Tibial nerve (tissue), 4 donors: ENCODE measurements at regions not wholly inside any gene's neighbourhood (a gene's known extent, or its start where the extent isn't known, plus 50 kb on each side); places are given as distances from the start of the nearest gene placed in this dataset.

Experiments used
- DNase-seq, 2 donors: peaks; one replicate each; pipeline ENCODE4 v3.0.0-alpha.2; 2019; ENCODE audit warnings: low spot score in 2 of 2
- H3K27ac ChIP-seq, 4 donors: fragments of 200-600 bp; sonication (generic) in 3 of 4; one replicate each; pipeline ENCODE4 v1.5.1; 2017 to 2019; ENCODE audit warnings: mild to moderate bottlenecking in 1 of 4
- H3K27me3 ChIP-seq, 2 donors: fragments of 200-600 bp; sonication (generic) in 1 of 2; one replicate each; pipeline versions ENCODE4 v1.5.1 to v1.6.0; 2017 to 2019
- H3K36me3 ChIP-seq, 3 donors: fragments of 200-600 bp; sonication (generic); one replicate each; pipeline ENCODE4 v1.5.1; 2018 to 2019
- H3K4me1 ChIP-seq, 4 donors: fragments of 200-600 bp; sonication (generic) in 3 of 4; one replicate each; pipeline ENCODE4 v1.5.1; 2017 to 2019
- H3K4me3 ChIP-seq, 4 donors: fragments of 200-600 bp; sonication (generic) in 3 of 4; one replicate each; pipeline ENCODE4 v1.5.1; 2017 to 2019; ENCODE audit warnings: mild to moderate bottlenecking in 1 of 4, moderate library complexity in 1 of 4
- H3K9me3 ChIP-seq, 4 donors: fragments of 200-600 bp; sonication (generic) in 3 of 4; one replicate each; pipeline ENCODE4 v1.5.1; 2017 to 2019
- CTCF ChIP-seq, 5 experiments: fragments of 200-600 bp in 3 of 5; fragments of 450-650 bp in 2 of 5; sonication (generic) in 3 of 5; IDR thresholded peaks; one replicate each; pipeline ENCODE4 v1.5.1; 2016 to 2019; ENCODE audit warnings: antibody characterized with exemption in 5 of 5, mild to moderate bottlenecking in 3 of 5, moderate library complexity in 2 of 5
- EP300 ChIP-seq, 2 donors: sonication (generic); formaldehyde crosslinking; IDR thresholded peaks; one replicate each; pipeline ENCODE4 v1.6.1; 2017; ENCODE audit warnings: antibody characterized with exemption in 2 of 2, mild to moderate bottlenecking in 1 of 2
- POLR2A ChIP-seq, 2 donors: fragments of 450-650 bp; IDR thresholded peaks; one replicate each; pipeline ENCODE4 v1.6.1; 2017; ENCODE audit warnings: antibody characterized with exemption in 2 of 2, mild to moderate bottlenecking in 2 of 2, moderate library complexity in 2 of 2
- WGBS, 2 donors: methylation state at CpG; one replicate each; pipeline ENCODE4 v1.1.5; 2018; 5-methylcytosine and 5-hydroxymethylcytosine counted together

- H3K4me3 ChIP-seq: no peak overlapping the region
- TF ChIP-seq CTCF (IDR thresholded peaks at IDR 0.05) (no peak), EP300 (IDR thresholded peaks at IDR 0.05) (no peak), POLR2A (IDR thresholded peaks at IDR 0.05) (no peak)
- WGBS, 2 donors: 86 to 92% methylated on average over 1 of the region's 1 CpG
- H3K27me3 ChIP-seq: no peaks in the 10 kb centered on the region
- no peak for DNase-seq
- H3K9me3 ChIP-seq: no peaks in the 10 kb centered on the region
- H3K4me1 ChIP-seq: no peaks in the 10 kb centered on the region
- no peaks in the 10 kb centered on the region for H3K36me3 ChIP-seq
- no peak overlapping the region for H3K27ac ChIP-seq
These were observed 343.1 kb downstream of the CDH11 start for GRCh38 chr16:64778777-64779176.

GRCh38 chr16:64773638-64774037 is 348.2 kb downstream of the CDH11 start:
- 73 to 80% methylated on average over 2 of the region's 2 CpGs for WGBS, 2 donors
- TF ChIP-seq POLR2A (IDR thresholded peaks at IDR 0.05) (no peak), CTCF (IDR thresholded peaks at IDR 0.05) (no peak), EP300 (IDR thresholded peaks at IDR 0.05) (no peak)

GRCh38 chr16:64773184-64773583 is 348.7 kb downstream of the CDH11 start:
- Histone ChIP-seq H3K4me1 (peaks cover 0 to 11% (median 0%) of the 10 kb centered on the region in 4 donors), H3K9me3 (no peaks in the 10 kb centered on the region), H3K4me3 (no peak overlapping the region), H3K27me3 (no peaks in the 10 kb centered on the region), H3K27ac (no peak overlapping the region), H3K36me3 (no peaks in the 10 kb centered on the region)
- TF ChIP-seq EP300 (IDR thresholded peaks at IDR 0.05): no peak
- TF ChIP-seq CTCF (IDR thresholded peaks at IDR 0.05): no peak
- TF ChIP-seq POLR2A (IDR thresholded peaks at IDR 0.05): no peak
- DNase-seq: no peak
- WGBS, 2 donors: 55 to 66% methylated on average over 3 of the region's 3 CpGs

More at GRCh38 chr16:64773638-64774037, 348.2 kb downstream of the CDH11 start:
- Histone ChIP-seq H3K27me3 (no peaks in the 10 kb centered on the region), H3K27ac (no peak overlapping the region), H3K9me3 (no peaks in the 10 kb centered on the region), H3K4me1 (peaks cover 0 to 9% (median 0%) of the 10 kb centered on the region in 4 donors), H3K36me3 (no peaks in the 10 kb centered on the region), H3K4me3 (no peak overlapping the region)
- no peak for DNase-seq

- TF ChIP-seq CTCF (IDR thresholded peaks at IDR 0.05): no peak
- no peak for TF ChIP-seq POLR2A (IDR thresholded peaks at IDR 0.05)
- TF ChIP-seq EP300 (IDR thresholded peaks at IDR 0.05): no peak
- Histone ChIP-seq H3K9me3 (no peaks in the 10 kb centered on the region), H3K4me1 (peaks cover 0 to 12% (median 0%) of the 10 kb centered on the region in 4 donors), H3K27ac (no peak overlapping the region), H3K27me3 (no peaks in the 10 kb centered on the region), H3K36me3 (no peaks in the 10 kb centered on the region), H3K4me3 (no peak overlapping the region)
- DNase-seq: no peak
- 97 to 98% methylated on average over 13 of the region's 13 CpGs for WGBS, 2 donors
These were observed 350.6 kb downstream of the CDH11 start for GRCh38 chr16:64771273-64771672.

- no peaks in the 10 kb centered on the region for H3K9me3 ChIP-seq
- TF ChIP-seq POLR2A (IDR thresholded peaks at IDR 0.05) (no peak), EP300 (IDR thresholded peaks at IDR 0.05) (no peak), CTCF (IDR thresholded peaks at IDR 0.05) (no peak)
- H3K4me3 ChIP-seq: no peak overlapping the region
- no peaks in the 10 kb centered on the region for H3K4me1 ChIP-seq
- H3K27me3 ChIP-seq: no peaks in the 10 kb centered on the region
- no peaks in the 10 kb centered on the region for H3K36me3 ChIP-seq
- H3K27ac ChIP-seq: no peak overlapping the region
- WGBS, 2 donors: 60 to 75% methylated on average over 2 of the region's 2 CpGs
- DNase-seq: no peak
These were observed 359.7 kb downstream of the CDH11 start for GRCh38 chr16:64762211-64762610.
